ENCODE measurements at regions not wholly inside any gene's neighbourhood (a gene's known extent, or its start where the extent isn't known, plus 50 kb on each side); places are given as distances from the start of the nearest gene placed in this dataset.

DNA sequence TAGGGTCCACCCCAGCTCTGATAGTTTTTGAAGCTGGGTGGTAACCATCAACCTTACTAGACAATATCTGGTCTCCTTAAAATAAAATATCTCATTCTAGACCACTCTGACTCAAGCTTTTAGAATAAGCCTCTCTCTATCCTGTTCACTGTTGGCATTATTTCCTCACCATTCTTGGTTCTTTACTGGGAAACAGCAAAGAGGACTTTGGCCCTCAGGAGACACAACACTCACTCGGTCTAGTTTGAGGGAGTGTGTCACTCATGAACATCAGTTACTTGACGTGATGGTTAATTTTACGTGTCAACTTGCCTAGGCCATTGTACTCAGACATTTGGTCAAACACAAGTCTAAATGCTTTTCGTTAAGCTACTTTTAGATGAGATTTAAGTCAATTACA is 110.6 kb downstream of the FAM76B start:
- TF ChIP-seq, protein P1, sequence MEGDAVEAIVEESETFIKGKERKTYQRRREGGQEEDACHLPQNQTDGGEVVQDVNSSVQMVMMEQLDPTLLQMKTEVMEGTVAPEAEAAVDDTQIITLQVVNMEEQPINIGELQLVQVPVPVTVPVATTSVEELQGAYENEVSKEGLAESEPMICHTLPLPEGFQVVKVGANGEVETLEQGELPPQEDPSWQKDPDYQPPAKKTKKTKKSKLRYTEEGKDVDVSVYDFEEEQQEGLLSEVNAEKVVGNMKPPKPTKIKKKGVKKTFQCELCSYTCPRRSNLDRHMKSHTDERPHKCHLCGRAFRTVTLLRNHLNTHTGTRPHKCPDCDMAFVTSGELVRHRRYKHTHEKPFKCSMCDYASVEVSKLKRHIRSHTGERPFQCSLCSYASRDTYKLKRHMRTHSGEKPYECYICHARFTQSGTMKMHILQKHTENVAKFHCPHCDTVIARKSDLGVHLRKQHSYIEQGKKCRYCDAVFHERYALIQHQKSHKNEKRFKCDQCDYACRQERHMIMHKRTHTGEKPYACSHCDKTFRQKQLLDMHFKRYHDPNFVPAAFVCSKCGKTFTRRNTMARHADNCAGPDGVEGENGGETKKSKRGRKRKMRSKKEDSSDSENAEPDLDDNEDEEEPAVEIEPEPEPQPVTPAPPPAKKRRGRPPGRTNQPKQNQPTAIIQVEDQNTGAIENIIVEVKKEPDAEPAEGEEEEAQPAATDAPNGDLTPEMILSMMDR (IDR thresholded peaks at IDR 0.05) = no peak
- no peak for TF ChIP-seq POLR2AphosphoS5 (IDR thresholded peaks at IDR 0.05; ENCODE audit: insufficient read depth in 1 of 2, low read depth in 1 of 2)
- TF ChIP-seq POLR2A (IDR thresholded peaks at IDR 0.05) = no peak
